ENCODE measurements at regions not wholly inside any gene's neighbourhood (a gene's known extent, or its start where the extent isn't known, plus 50 kb on each side); places are given as distances from the start of the nearest gene placed in this dataset.

- TF ChIP-seq CTCF (IDR thresholded peaks at IDR 0.05; ENCODE audit: poor library complexity, severe bottlenecking) (no peak), REST (IDR thresholded peaks at IDR 0.05; ENCODE audit: borderline replicate concordance) (no peak), MXI1 (conservative IDR thresholded peaks at IDR 0.05; ENCODE audit: poor library complexity, severe bottlenecking) (no peak), TAF1 (IDR thresholded peaks at IDR 0.05; ENCODE audit: low read depth) (no peak), POLR2AphosphoS5 (IDR thresholded peaks at IDR 0.05) (no peak), EP300 (conservative IDR thresholded peaks at IDR 0.05; ENCODE audit: poor library complexity, severe bottlenecking) (no peak), EZH2 (IDR thresholded peaks at IDR 0.05; ENCODE audit: borderline replicate concordance, insufficient read depth, low read length, poor library complexity, severe bottlenecking) (no peak), RAD21 (conservative IDR thresholded peaks at IDR 0.05) (no peak), SMC3 (conservative IDR thresholded peaks at IDR 0.05; ENCODE audit: poor library complexity) (no peak)
Observed at GRCh38 chr15:70306582-70306981, 208.9 kb upstream of the TLE3 start.

Measured in neural cell (in vitro differentiated cells).